ENCODE measurements at regions not wholly inside any gene's neighbourhood (a gene's known extent, or its start where the extent isn't known, plus 50 kb on each side); places are given as distances from the start of the nearest gene placed in this dataset.

GRCh38 chr17:69773081-69773480 is 301.9 kb upstream of the KCNJ16 start:
- TF ChIP-seq CTCF (IDR thresholded peaks at IDR 0.05) (no peak), POLR2A (IDR thresholded peaks at IDR 0.05) (no peak), POLR2AphosphoS5 (IDR thresholded peaks at IDR 0.05) (no peak)

All from suprapubic skin (tissue), 4 donors.